Liver (tissue), 3 donors: ENCODE measurements at regions not wholly inside any gene's neighbourhood (a gene's known extent, or its start where the extent isn't known, plus 50 kb on each side); places are given as distances from the start of the nearest gene placed in this dataset.

Experiments
- TAF1 ChIP-seq: conservative IDR thresholded peaks from 2 replicates; pipeline ENCODE4 v1.6.1; 2016; ENCODE audit warnings: antibody characterized with exemption, mild to moderate bottlenecking
- TF ChIP-seq, protein P1 (sequence below): IDR thresholded peaks from 2 replicates; pipeline ENCODE4 v1.6.1; 2016; ENCODE audit warnings: antibody characterized with exemption
- TF ChIP-seq, protein P2 (sequence below): fragments of 150-350 bp; IDR thresholded peaks from 2 replicates; pipeline ENCODE4 v1.5.1; 2017; ENCODE audit warnings: improper control_type of control experiment, low read depth, low read length; ENCODE audit not compliant: missing input control
- donor health status: healthy.
- donor health status: healthy.

DNA sequence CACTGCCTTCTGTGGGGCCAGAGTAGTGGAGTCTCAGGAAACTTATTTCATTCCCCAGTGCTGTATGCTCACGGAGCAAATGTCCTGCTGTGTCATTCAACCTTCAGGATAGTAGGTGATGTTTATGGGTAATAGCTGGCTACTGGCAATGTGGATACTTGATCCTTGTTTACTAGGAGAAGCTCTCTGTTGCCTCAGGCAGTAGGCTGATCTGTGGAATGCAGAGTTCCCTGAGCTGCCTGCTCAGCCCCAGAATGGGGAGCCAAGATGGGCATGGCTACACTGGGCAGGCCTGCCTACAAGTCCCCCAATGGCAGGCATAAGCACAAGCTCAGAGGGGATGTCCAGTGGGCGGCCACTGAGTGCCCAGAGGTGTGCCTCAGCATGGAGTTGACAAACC, 323.1 kb upstream of the KCNN2 start:
- TF ChIP-seq, protein P1, sequence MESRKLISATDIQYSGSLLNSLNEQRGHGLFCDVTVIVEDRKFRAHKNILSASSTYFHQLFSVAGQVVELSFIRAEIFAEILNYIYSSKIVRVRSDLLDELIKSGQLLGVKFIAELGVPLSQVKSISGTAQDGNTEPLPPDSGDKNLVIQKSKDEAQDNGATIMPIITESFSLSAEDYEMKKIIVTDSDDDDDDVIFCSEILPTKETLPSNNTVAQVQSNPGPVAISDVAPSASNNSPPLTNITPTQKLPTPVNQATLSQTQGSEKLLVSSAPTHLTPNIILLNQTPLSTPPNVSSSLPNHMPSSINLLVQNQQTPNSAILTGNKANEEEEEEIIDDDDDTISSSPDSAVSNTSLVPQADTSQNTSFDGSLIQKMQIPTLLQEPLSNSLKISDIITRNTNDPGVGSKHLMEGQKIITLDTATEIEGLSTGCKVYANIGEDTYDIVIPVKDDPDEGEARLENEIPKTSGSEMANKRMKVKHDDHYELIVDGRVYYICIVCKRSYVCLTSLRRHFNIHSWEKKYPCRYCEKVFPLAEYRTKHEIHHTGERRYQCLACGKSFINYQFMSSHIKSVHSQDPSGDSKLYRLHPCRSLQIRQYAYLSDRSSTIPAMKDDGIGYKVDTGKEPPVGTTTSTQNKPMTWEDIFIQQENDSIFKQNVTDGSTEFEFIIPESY, result no peak
- TF ChIP-seq, protein P2, sequence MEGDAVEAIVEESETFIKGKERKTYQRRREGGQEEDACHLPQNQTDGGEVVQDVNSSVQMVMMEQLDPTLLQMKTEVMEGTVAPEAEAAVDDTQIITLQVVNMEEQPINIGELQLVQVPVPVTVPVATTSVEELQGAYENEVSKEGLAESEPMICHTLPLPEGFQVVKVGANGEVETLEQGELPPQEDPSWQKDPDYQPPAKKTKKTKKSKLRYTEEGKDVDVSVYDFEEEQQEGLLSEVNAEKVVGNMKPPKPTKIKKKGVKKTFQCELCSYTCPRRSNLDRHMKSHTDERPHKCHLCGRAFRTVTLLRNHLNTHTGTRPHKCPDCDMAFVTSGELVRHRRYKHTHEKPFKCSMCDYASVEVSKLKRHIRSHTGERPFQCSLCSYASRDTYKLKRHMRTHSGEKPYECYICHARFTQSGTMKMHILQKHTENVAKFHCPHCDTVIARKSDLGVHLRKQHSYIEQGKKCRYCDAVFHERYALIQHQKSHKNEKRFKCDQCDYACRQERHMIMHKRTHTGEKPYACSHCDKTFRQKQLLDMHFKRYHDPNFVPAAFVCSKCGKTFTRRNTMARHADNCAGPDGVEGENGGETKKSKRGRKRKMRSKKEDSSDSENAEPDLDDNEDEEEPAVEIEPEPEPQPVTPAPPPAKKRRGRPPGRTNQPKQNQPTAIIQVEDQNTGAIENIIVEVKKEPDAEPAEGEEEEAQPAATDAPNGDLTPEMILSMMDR, result no peak
- TF ChIP-seq TAF1, result no peak
